Osteoblast (primary cell): ENCODE measurements at regions not wholly inside any gene's neighbourhood (a gene's known extent, or its start where the extent isn't known, plus 50 kb on each side); places are given as distances from the start of the nearest gene placed in this dataset.

Source experiments
- DNase-seq: peaks from one replicate; pipeline ENCODE4 v3.0.0; 2011; ENCODE audit warnings: low spot score, mixed read lengths; ENCODE audit not compliant: insufficient read length; ENCODE audit errors: missing footprints
- H2AFZ ChIP-seq: 2 replicates; pipeline ENCODE4 v1.6.0; 2011; ENCODE audit warnings: mild to moderate bottlenecking, low read length
- H3K27ac ChIP-seq: 2 replicates; pipeline ENCODE4 v1.5.1; 2011; ENCODE audit warnings: mild to moderate bottlenecking, low read depth, low read length, moderate library complexity
- H3K27me3 ChIP-seq: 2 replicates; pipeline ENCODE4 v1.6.0; 2012; ENCODE audit warnings: mild to moderate bottlenecking, control low read depth, inconsistent platforms, low read length, moderate library complexity; ENCODE audit not compliant: insufficient read depth
- H3K36me3 ChIP-seq: 2 replicates; pipeline ENCODE4 v1.5.1; 2011; ENCODE audit warnings: mild to moderate bottlenecking, low read length, control low read depth, moderate library complexity; ENCODE audit not compliant: insufficient read depth
- H3K4me1 ChIP-seq: 2 replicates; pipeline ENCODE4 v1.5.1; 2011; ENCODE audit warnings: mild to moderate bottlenecking, low read length, control low read depth, moderate library complexity; ENCODE audit not compliant: insufficient read depth
- H3K4me2 ChIP-seq: 2 replicates; pipeline ENCODE4 v1.6.0; 2011; ENCODE audit warnings: mild to moderate bottlenecking, low read length; ENCODE audit not compliant: insufficient read depth
- H3K4me3 ChIP-seq: fragments of 200-600 bp; sonication (generic); 3 replicates; pipeline ENCODE4 v1.5.1; 2012; ENCODE audit warnings: mild to moderate bottlenecking, low read length, inconsistent platforms; ENCODE audit not compliant: insufficient read depth
- H3K79me2 ChIP-seq: 2 replicates; pipeline ENCODE4 v1.6.0; 2012; ENCODE audit warnings: mild to moderate bottlenecking, low read length, control low read depth, inconsistent platforms; ENCODE audit not compliant: insufficient read depth
- H3K9me3 ChIP-seq: 2 replicates; pipeline ENCODE4 v1.5.1; 2011; ENCODE audit warnings: low read depth, low read length, control low read depth
- H4K20me1 ChIP-seq: 2 replicates; pipeline ENCODE4 v1.6.0; 2012; ENCODE audit warnings: mild to moderate bottlenecking, low read length, control low read depth; ENCODE audit not compliant: insufficient read depth
- TF ChIP-seq, protein P1 (sequence below): IDR thresholded peaks from 2 replicates; pipeline ENCODE4 v1.5.1; 2011; ENCODE audit warnings: mild to moderate bottlenecking, low read depth, low read length, moderate library complexity; ENCODE audit errors: extremely low read depth

- TF ChIP-seq, protein P1, sequence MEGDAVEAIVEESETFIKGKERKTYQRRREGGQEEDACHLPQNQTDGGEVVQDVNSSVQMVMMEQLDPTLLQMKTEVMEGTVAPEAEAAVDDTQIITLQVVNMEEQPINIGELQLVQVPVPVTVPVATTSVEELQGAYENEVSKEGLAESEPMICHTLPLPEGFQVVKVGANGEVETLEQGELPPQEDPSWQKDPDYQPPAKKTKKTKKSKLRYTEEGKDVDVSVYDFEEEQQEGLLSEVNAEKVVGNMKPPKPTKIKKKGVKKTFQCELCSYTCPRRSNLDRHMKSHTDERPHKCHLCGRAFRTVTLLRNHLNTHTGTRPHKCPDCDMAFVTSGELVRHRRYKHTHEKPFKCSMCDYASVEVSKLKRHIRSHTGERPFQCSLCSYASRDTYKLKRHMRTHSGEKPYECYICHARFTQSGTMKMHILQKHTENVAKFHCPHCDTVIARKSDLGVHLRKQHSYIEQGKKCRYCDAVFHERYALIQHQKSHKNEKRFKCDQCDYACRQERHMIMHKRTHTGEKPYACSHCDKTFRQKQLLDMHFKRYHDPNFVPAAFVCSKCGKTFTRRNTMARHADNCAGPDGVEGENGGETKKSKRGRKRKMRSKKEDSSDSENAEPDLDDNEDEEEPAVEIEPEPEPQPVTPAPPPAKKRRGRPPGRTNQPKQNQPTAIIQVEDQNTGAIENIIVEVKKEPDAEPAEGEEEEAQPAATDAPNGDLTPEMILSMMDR, result no peak
- Histone ChIP-seq H3K4me2 (no peak overlapping the region), H3K9me3 (no peaks in the 10 kb centered on the region), H3K4me1 (peaks cover 4% of the 10 kb centered on the region), H3K4me3 (no peak overlapping the region), H3K79me2 (no peaks in the 10 kb centered on the region), H3K27ac (no peak overlapping the region), H2AFZ (no peak overlapping the region), H3K27me3 (no peaks in the 10 kb centered on the region), H4K20me1 (no peaks in the 10 kb centered on the region), H3K36me3 (no peaks in the 10 kb centered on the region)
- DNase-seq, result no peak
Observed at GRCh38 chr2:175840256-175840655, 161.8 kb downstream of the LNPK start.

- DNase-seq, result no peak
- no peaks in the 10 kb centered on the region for H3K9me3 ChIP-seq
- no peaks in the 10 kb centered on the region for H3K27me3 ChIP-seq
- H4K20me1 ChIP-seq, result no peaks in the 10 kb centered on the region
- no peak overlapping the region for H3K27ac ChIP-seq
- no peak overlapping the region for H2AFZ ChIP-seq
- no peak overlapping the region for H3K4me2 ChIP-seq
- no peak overlapping the region for H3K4me3 ChIP-seq
- H3K79me2 ChIP-seq, result no peaks in the 10 kb centered on the region
- TF ChIP-seq, protein P1, result no peak
- peaks cover 4% of the 10 kb centered on the region for H3K4me1 ChIP-seq
- H3K36me3 ChIP-seq, result no peaks in the 10 kb centered on the region
Observed at GRCh38 chr2:175838979-175839378, 163.1 kb downstream of the LNPK start.

GRCh38 chr2:175837046-175837445, 165.0 kb downstream of the LNPK start:
- no peaks in the 10 kb centered on the region for H3K36me3 ChIP-seq
- H4K20me1 ChIP-seq, result no peaks in the 10 kb centered on the region
- no peak overlapping the region for H3K27ac ChIP-seq
- no peaks in the 10 kb centered on the region for H3K79me2 ChIP-seq
- no peaks in the 10 kb centered on the region for H3K9me3 ChIP-seq
- H3K4me3 ChIP-seq, result no peak overlapping the region
- no peak overlapping the region for H2AFZ ChIP-seq
- no peak for DNase-seq
- TF ChIP-seq, protein P1, result no peak
- no peaks in the 10 kb centered on the region for H3K27me3 ChIP-seq
- no peak overlapping the region for H3K4me2 ChIP-seq
- peaks cover 4% of the 10 kb centered on the region for H3K4me1 ChIP-seq

GRCh38 chr2:175836361-175836760, 165.7 kb downstream of the LNPK start:
- no peaks in the 10 kb centered on the region for H3K36me3 ChIP-seq
- H3K4me3 ChIP-seq, result no peak overlapping the region
- no peak overlapping the region for H3K27ac ChIP-seq
- H3K9me3 ChIP-seq, result no peaks in the 10 kb centered on the region
- no peaks in the 10 kb centered on the region for H3K27me3 ChIP-seq
- H3K4me1 ChIP-seq, result peaks cover 4% of the 10 kb centered on the region
- no peak for DNase-seq
- H2AFZ ChIP-seq, result no peak overlapping the region
- TF ChIP-seq, protein P1, result no peak
- no peaks in the 10 kb centered on the region for H3K79me2 ChIP-seq
- H3K4me2 ChIP-seq, result no peak overlapping the region
- H4K20me1 ChIP-seq, result no peaks in the 10 kb centered on the region
